Anterior cingulate cortex (tissue), 58 donors: ENCODE measurements at regions not wholly inside any gene's neighbourhood (a gene's known extent, or its start where the extent isn't known, plus 50 kb on each side); places are given as distances from the start of the nearest gene placed in this dataset.

Experiments
- DNase-seq, 58 donors: peaks; one replicate each; lab custom pipeline; 2025; lab: John Stamatoyannopoulos, UW

GRCh38 chr1:185585770-185586169 is 148.4 kb upstream of the HMCN1 start:
- no peak for DNase-seq

GRCh38 chr1:185581961-185582725 is 152.0 kb upstream of the HMCN1 start:
- DNase-seq = no peak

DNA sequence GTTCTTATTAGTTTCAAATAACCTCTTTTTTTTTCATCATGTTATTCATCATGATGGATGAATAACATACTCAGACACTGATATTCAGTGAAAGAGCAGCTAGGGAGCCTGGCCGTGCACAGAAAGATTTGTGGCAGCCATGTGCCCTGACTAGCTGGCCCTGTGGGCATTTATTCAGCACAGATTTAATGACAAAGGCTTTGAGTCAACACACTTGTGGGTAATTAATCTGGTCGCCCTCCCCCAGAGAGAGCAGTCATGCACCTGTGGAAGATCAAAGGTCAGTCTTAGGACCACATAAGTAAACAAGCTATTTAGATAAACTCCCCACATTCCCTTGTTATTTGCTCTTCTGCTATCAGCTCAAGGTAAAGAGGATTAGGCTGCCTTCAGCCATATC is 153.2 kb upstream of the HMCN1 start:
- DNase-seq = no peak

DNA sequence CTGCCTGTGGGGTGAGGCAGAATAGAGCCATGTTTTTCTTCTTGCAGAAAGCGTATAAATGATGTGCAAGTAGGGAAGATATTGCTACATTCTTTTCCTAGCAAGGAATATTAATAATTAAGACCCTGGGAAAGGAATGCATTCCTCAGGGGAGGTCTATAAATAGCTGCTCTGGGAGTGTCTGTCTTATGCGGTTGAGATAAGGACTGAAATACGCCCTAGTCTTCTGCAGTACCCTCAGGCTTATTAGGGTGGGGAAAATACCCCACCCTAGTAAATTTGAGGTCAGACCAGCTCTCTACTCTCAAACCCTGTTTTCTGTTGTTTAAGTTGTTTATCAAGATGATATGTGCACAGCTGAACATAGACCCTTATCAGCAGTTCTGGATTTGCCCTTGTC is 155.9 kb upstream of the HMCN1 start:
- no peak for DNase-seq

DNA sequence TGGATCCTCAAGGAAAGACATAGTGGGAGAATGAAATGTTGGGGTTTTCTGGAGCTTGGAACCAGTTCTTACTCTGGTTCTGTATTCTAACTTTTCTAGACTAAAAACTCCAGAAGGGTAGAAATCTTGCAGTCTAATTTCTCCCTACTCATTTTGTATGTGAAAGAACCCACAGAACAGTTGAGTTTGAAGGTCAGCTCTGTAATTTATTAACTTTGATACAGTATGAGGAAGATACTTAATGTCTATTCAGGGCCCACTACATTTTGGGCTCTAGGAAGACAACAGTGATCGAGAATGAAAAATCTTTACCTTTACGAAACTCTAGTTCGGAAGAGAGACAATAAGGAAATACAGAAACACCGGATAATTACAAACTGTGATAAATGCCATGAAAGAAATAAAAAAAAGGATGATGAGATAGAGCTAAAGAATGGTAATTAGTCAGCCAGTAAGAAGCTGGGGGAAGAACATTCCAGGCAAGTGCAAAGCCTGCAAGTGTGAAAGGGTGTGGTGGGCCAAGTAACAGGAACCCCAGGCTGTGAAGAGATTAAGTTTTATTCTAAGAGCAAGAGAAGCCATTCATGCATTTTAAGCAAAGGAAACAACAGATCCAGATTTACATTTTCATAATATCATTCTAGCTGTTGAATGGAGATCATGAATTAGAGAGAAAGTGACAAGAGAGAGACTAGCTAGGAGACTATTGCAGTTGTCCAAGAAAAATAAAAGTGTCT is 159.9 kb upstream of the HMCN1 start:
- DNase-seq = no peak

GRCh38 chr1:185573677-185574076 is 160.5 kb upstream of the HMCN1 start:
- DNase-seq = no peak

- DNase-seq = no peak
Measured at GRCh38 chr1:185573162-185573561, 161.0 kb upstream of the HMCN1 start.

DNA sequence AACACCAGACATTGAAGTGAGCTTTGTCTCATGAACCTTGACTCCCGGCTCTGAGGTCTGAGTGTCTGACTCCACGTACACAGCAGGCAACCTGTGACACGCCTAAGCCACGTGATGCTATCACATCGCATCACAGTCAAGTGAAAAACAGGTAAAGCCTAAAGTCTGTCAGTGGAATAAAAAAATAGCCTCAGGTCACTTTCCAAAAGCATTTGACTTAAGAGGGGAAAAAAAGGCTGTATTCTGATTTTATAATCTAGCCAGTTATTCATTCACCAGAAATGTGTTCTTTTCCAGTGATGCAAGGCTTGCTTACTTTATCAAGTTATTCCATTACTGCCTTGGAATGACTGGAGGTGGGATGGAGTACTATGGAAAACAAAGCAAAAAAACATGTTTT is 163.2 kb upstream of the HMCN1 start:
- no peak for DNase-seq

- no peak for DNase-seq
Measured at GRCh38 chr1:185568155-185569123, 165.8 kb upstream of the HMCN1 start.

GRCh38 chr1:185567440-185567839 is 166.8 kb upstream of the HMCN1 start:
- DNase-seq = no peak

DNA sequence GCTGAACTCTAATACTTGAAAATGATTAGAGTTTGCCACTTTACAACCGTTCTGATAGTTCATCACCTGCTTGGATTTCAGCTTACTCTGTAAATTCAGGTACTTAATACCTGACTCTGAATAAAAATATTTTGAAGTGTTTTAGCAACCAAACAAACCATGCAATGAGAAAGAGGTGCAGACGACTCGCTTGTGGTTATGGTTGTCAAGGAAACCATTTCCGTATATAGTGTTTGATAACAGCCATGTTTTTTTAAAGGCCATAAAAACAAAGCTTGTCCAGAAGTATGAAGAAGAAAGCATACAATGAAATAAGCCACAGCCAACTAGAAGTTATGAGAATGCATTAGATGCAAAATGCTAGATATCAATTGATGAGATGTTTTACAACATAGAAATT is 167.2 kb upstream of the HMCN1 start:
- no peak for DNase-seq

DNA sequence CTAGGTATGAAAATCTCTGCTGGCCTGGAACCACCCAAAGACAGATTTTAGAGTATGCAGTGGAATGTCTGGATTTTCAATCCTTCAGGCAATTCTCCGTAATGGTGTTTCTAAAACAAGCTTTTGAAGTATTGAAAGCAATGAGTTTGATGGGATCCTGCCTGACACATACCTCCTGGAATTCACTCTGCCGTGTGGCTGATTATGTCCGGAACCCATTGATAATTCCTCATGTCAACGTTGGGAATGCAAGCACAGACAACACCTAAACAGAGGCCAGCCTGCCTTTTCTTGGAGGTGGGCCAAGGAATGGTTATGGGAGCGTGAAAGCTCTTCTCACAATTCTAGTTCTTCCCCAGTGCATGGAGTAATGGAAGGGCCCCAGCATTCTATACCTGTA is 168.9 kb upstream of the HMCN1 start:
- DNase-seq = no peak

GRCh38 chr1:185564816-185565215 is 169.4 kb upstream of the HMCN1 start:
- no peak for DNase-seq

GRCh38 chr1:185562461-185563359 is 171.5 kb upstream of the HMCN1 start:
- DNase-seq = no peak

GRCh38 chr1:185561629-185562028 is 172.6 kb upstream of the HMCN1 start:
- no peak for DNase-seq

DNA sequence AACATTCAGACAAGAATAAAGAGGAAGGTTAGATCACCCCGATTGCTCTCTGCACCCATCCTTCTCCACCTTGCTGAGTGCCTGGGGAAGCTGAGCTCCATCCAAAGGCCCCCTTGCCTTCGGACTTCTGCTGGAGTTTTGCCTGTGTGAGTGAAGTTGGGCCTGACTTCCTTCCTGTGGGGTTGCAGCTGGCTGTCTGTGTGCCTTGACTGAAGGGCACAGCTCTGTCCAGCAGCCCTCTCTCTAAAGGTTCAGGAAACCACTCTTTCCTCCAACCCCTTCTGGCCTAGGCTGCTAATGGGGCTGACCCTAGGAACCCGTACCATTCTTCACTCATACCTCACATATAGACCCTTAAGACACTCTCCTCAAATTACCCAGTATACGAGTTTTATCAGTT is 173.4 kb upstream of the HMCN1 start:
- DNase-seq = peak in 1 of 58 donors; percentile 2

DNA sequence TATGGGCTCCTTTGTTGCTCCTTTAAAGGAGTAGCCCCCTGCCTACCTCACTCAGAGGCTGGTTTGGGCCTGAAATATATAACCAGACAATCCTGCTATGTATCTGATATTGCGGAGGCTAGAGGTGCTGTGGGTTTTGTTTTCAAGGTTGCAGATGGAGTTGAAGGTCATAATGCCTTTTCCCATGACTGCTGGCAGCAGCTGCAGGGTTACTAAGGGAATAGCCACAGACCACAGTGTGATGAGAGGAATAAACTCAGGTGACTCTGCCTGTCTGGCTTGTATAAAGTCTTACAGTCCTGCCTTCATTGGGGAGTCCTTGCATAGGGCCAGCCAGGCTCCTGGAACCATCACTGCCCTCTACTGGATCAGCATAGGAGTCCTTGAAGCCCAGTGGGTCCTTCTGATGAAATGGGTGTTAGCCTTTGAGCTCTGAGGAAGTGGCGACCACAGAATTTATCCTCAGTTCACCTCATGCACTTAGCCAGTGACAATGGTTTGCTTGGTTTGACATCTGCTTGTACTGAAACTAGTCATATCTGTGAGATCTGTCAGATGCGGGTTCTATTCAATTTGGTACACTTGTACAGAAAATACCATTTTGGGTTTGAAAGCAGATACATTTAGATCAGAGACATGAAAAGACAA is 174.4 kb upstream of the HMCN1 start:
- DNase-seq = peak in 26 of 58 donors; percentile 1 to 29 (median 9)

DNA sequence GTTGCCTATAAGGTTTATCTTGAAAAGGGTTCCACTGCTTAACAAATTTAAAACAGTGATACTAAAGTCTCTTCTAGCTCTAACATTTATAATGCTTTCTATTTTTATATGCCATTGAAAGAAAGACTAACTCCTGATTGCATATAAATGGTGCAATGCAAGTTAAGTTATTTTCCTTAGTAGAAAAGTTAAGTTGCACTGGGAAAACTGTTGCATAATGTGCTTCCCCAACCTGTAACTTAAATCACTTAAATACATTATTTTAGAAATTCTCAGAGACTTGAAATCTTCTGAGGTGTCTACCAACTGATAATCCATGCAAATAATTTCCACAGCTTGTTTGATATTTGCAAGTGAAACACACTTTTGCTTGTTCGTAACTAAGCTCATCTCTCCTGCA is 175.0 kb upstream of the HMCN1 start:
- no peak for DNase-seq

DNA sequence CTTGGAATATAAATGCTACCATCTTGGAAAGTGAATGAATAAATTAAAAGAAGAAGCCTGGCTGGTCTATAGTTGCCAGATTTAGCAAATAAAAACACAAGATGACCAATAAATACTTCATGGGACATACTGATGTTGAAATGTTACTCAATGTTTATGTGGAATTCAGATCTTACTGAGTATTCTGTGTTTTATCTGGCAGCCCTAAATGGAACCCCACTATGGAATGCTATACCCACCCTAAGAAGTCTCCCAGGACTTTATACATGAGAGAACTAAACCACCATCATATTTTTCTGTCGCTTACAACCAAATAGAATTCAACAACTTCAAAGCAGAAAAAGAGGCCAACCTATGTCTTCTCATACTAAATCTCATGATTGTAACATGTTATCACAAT is 177.6 kb upstream of the HMCN1 start:
- no peak for DNase-seq
